HK-2 (cell line): ENCODE measurements at regions not wholly inside any gene's neighbourhood (a gene's known extent, or its start where the extent isn't known, plus 50 kb on each side); places are given as distances from the start of the nearest gene placed in this dataset.

Source experiments
- DNase-seq: peaks from one replicate; pipeline ENCODE4 v3.0.0-alpha.2; 2018; ENCODE audit not compliant: unreplicated experiment

- DNase-seq: no peak
Measured at GRCh38 chr2:45178854-45179253, 169.6 kb upstream of the SIX2 start.

DNA sequence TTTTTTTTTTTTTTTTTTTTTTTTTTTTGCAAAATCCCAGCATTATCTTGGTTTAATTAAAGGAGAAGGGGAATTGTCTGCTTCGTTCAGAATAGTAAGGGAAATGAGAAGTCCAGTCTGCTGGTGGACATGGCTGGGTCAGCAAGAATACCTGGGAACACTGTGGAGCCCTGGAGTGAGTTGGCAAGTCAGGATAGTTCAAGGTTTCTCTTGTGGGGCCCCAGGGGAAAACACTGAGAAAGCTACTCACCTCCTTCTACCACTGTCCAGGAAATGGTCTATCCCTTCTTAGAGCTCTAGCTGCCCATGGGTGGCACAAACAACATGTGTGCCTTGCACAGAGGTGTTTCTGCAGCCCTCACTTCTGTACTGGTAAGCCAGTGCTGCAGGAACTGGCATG is 169.1 kb upstream of the SIX2 start:
- no peak for DNase-seq

GRCh38 chr2:45177870-45178269 is 168.6 kb upstream of the SIX2 start:
- DNase-seq: no peak

- DNase-seq: no peak
Measured at GRCh38 chr2:45176390-45176789, 167.1 kb upstream of the SIX2 start.

DNA sequence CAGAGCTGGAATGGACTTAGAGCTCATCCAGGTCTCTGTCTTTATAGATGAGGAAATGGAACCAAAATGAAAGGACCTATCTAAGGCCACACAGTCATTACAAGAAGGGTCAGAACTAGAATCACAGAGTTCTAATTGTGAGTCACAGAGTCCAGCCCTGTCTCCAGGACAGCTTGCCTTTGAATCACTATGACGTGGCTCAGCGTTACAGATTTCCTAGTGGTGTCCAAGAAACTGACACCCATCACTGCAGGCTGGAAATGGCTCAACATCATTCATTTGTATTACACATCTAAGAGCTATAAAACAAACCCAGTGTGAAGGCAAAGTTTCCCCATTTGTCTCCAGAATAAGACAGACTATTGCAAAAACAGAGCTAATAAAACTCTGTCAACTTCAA is 164.3 kb upstream of the SIX2 start:
- peak; percentile 27 for DNase-seq

DNA sequence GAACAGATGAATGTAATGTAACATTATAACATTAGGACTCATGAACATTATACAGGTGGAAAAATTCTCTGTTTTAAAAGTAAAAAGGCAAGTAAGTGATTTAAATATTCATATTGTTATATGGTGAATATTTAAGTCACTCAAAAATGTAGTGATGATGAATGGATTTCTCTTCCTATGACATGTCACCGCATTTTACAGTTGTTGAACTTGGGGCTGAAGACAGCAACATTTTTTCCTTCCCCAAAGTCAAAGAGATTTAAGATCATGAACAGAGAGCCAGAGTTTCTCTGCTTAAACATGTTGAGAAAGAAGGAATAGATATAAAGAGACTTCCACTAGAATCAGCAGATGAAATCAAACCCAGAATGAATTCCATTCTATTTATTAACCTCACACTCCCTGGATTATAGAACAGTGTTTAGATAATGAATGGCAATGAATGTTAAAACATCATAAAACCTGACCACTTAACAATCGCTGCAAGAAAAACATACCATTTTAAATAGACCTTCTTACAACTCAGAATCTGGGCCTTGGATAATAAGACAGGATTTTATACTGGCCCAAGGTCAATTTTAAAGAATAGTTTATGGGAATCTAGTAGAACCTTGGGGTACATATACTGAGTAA is 163.6 kb upstream of the SIX2 start:
- no peak for DNase-seq

- no peak for DNase-seq
Measured at GRCh38 chr2:45172142-45172541, 162.9 kb upstream of the SIX2 start.

GRCh38 chr2:45171136-45171501 is 161.9 kb upstream of the SIX2 start:
- no peak for DNase-seq

- no peak for DNase-seq
Measured at GRCh38 chr2:45170191-45171135, 161.2 kb upstream of the SIX2 start.

- no peak for DNase-seq
Measured at GRCh38 chr2:45169339-45170190, 160.3 kb upstream of the SIX2 start.

- DNase-seq: peak; percentile 2
Measured at GRCh38 chr2:45168711-45169338, 159.6 kb upstream of the SIX2 start.

- no peak for DNase-seq
Measured at GRCh38 chr2:45167920-45168629, 158.8 kb upstream of the SIX2 start.

DNA sequence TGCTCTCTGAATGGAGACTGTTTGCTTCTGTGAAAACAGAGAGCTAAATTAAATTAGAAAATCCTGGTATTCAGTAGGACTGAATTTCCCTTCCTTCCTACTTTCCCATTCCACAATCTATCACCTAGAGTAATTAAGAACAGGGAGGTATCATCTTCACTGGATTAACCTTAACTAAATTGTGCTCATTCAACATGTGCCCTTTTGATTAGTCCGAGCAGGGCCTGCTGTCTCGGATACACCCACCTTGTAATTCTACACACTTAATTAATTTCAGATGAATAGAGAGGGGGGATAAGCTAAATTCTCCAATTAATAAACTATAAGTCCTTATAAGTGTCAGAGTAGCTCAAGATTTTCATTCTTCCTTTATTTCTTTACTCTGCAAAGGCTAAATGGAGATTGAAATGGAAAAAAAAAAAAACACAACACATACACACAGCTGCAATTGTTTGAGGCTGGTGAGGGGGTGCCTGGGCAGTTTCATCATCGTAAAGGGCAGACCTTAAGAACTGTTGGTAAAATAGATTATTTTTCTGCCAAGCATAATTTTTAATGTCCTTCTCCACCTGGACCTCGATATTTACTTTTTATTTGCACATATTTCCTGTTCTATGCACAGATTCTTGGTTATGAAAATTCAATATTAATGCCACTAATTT is 157.1 kb upstream of the SIX2 start:
- no peak for DNase-seq

DNA sequence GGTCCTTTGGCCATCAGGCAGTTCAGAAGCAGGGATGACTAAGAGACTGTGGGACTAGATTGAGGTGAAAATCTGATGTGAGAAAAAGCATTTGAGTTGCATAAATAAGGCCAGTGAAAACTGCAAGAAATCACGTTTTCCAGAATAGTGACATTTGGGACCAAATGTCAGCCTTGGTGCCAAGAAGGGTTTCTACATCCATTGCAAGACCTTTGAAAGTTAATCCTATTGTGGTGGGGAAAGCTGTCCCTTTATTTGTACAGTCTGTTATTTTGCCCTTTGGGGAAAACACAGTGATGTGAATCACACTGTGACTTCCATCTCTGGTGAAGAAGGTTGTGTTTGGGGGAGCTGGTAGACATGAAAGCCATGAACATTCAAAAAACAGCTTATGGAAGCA is 153.5 kb upstream of the SIX2 start:
- DNase-seq: no peak

- DNase-seq: no peak
Measured at GRCh38 chr2:45156605-45157004, 147.4 kb upstream of the SIX2 start.

DNA sequence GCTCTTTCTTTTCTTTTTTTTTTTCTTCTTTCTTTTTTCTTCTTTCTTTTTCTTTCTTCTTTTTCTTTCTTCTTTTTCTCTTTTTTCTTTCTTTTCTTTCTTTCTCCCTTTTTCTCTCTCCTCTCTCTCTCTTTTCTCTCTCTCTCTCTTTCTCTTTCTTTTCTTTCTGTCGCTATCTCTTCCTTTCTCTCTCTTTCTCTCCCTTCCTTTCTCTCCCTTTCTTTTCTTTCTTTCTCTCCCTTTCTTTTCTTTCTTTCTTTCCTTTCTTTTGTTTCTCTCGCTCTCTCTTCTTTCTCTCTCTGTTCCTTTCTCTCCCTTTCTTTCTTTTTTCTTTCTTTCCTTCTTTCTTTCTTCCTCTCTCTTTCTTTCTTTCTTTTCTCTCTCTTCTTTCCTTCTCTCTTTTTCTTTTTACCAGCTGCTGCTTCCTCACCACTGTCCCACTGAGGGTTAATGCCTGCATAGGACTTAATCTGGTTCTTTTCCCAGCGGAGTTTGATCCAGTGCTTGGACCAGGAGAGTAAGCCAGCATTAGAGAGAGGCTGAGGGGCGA is 145.4 kb upstream of the SIX2 start:
- DNase-seq: no peak

DNA sequence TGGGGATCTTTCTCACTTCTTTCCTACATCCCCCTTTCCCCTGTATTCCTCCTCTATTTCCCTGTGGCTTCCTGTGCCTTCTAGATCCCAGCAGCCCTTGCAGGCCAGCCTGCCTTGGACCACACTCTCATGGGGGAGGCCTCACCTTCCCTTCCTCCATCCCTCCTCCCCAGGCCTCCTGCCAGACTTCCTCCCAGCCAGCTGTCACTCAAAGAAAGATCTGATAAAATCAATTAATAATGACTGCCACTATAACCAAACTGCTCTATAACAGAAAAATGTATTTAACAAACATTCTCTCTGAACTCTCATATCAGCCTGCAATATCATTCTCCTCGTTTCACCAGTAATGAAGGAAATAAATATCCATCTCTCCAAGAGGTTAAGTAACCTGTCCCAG is 144.9 kb upstream of the SIX2 start:
- DNase-seq: no peak

GRCh38 chr2:45153121-45153520 is 143.9 kb upstream of the SIX2 start:
- no peak for DNase-seq

DNA sequence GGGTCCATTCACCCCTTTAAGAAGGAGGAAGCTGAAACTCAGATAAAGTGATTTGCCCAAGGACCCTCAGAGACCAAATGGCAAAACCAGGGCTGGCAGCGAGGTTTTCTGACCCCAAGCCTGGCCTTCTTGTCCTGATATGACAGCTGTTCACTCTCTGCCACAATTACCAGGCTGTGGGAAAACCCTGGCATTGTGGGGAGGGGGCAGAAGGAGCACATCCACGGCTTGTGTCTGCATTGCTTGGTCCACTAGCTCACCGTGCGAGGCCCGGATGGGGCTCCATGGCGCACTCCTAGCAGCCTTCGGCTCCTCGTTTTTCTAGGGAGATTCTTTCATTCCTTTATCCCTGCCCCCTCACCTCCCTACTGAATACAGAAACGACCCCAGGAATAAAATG is 143.4 kb upstream of the SIX2 start:
- no peak for DNase-seq

- no peak for DNase-seq
Measured at GRCh38 chr2:45145073-45145899, 136.0 kb upstream of the SIX2 start.
